A673 (cell line): ENCODE measurements at regions not wholly inside any gene's neighbourhood (a gene's known extent, or its start where the extent isn't known, plus 50 kb on each side); places are given as distances from the start of the nearest gene placed in this dataset.

Source experiments
- BruUV-seq: library from RNA; stranded (reverse); fragments of 400-500 nt; replicated peaks from 2 replicates; lab custom pipeline; 2021; lab: Mats Ljungman, UMichigan
- CTCF ChIA-PET: fragments of 300-600 bp; sonication (Branson Sonifier 250); formaldehyde crosslinking; loops from one replicate; lab custom pipeline; 2022; ENCODE audit warnings: antibody characterized with exemption; lab: Charles Lee
- POLR2A ChIA-PET: fragments of 300-600 bp; sonication (Branson Sonifier 250); formaldehyde crosslinking; loops from one replicate; lab custom pipeline; 2022; ENCODE audit warnings: antibody characterized with exemption; ENCODE audit not compliant: low non-redundant PET; lab: Charles Lee
- DNase-seq: peaks from one replicate; pipeline ENCODE4 v3.0.0-alpha.2; 2015; ENCODE audit warnings: low spot score
- H3K27ac ChIP-seq: fragments of 200-600 bp; sonication (generic); 2 replicates; pipeline ENCODE4 v1.5.1; 2016; ENCODE audit warnings: mixed run types, low read depth, mild to moderate bottlenecking, mixed read lengths, antibody characterized with exemption, low read length; ENCODE audit not compliant: poor library complexity, severe bottlenecking
- H3K27me3 ChIP-seq: fragments of 200-600 bp; sonication (generic); replicated peaks from 2 replicates; pipeline ENCODE4 v1.6.1; 2017; ENCODE audit warnings: mixed run types, low read depth, mild to moderate bottlenecking, mixed read lengths, antibody characterized with exemption, low read length; ENCODE audit not compliant: insufficient read depth, poor library complexity
- H3K36me3 ChIP-seq: fragments of 200-600 bp; sonication (generic); 2 replicates; pipeline ENCODE4 v1.6.1; 2016; ENCODE audit warnings: mixed run types, mild to moderate bottlenecking, mixed read lengths, antibody characterized with exemption, low read length; ENCODE audit not compliant: insufficient read depth, poor library complexity, severe bottlenecking
- H3K4me1 ChIP-seq: fragments of 200-600 bp; sonication (generic); 2 replicates; pipeline ENCODE4 v1.6.1; 2017; ENCODE audit warnings: mixed run types, mild to moderate bottlenecking, mixed read lengths, antibody characterized with exemption, low read length; ENCODE audit not compliant: insufficient read depth, poor library complexity, severe bottlenecking
- H3K4me3 ChIP-seq: fragments of 200-600 bp; sonication (generic); 2 replicates; pipeline ENCODE4 v1.5.1; 2016; ENCODE audit warnings: low read depth, mixed run types, mild to moderate bottlenecking, mixed read lengths, low read length; ENCODE audit not compliant: poor library complexity, severe bottlenecking
- H3K9me3 ChIP-seq: fragments of 200-600 bp; sonication (generic); 2 replicates; pipeline ENCODE4 v1.6.1; 2016; ENCODE audit warnings: mixed run types, low read depth, mild to moderate bottlenecking, mixed read lengths, antibody characterized with exemption, low read length; ENCODE audit not compliant: poor library complexity, severe bottlenecking
- CTCF ChIP-seq: fragments of 300-800, 200-600 bp; sonication (generic); conservative IDR thresholded peaks from 2 replicates; pipeline ENCODE4 v1.5.1; 2017; ENCODE audit warnings: low read depth, mild to moderate bottlenecking, antibody characterized with exemption, low read length, moderate library complexity, mixed read lengths
- EZH2 ChIP-seq: fragments of 200-600 bp; sonication (generic); IDR thresholded peaks from 2 replicates; pipeline ENCODE4 v1.6.1; 2017; ENCODE audit warnings: borderline replicate concordance, low read depth, mild to moderate bottlenecking, mixed read lengths, antibody characterized with exemption, low read length; ENCODE audit not compliant: poor library complexity, severe bottlenecking
- intact Hi-C: fragments of 100-400 bp; cut with micrococcal nuclease; formaldehyde crosslinking; loops from one replicate; pipeline ENCODE4 v1.10.0; 2022; ENCODE audit not compliant: unreplicated experiment

DNA sequence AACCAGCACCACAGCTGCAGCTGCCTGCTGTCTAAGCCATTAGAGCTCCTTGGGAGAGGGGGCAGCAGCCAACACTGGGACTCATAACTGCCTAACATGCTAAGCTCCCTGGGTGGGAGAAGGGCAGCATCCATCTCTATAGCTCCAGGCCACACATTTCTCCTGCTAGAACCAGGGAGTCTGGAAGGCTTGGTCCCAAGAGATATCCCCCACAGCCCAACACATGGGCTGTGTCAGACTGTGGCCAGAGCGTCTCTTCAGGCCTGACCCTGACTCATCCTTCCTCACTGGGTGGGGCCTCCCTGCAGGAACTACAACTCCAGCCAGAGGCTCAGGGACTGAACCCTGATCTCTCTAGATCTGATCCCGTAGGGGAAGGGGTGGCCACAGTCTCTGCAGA, 411.1 kb downstream of the HDGFL1 start:
- Histone ChIP-seq H3K27me3 (no peaks in the 10 kb centered on the region), H3K4me1 (no peaks in the 10 kb centered on the region), H3K4me3 (no peak overlapping the region), H3K27ac (no peak overlapping the region), H3K36me3 (no peaks in the 10 kb centered on the region), H3K9me3 (no peaks in the 10 kb centered on the region)
- BruUV-seq = no TSS peak
- no peak for DNase-seq
- ChIA-PET POLR2A (no interaction called here), CTCF (no interaction called here)
- intact Hi-C loops = no loop called here
- no peak for TF ChIP-seq EZH2
- no peak for TF ChIP-seq CTCF

- DNase-seq = no peak
- CTCF ChIA-PET = no interaction called here
- BruUV-seq = no TSS peak
- POLR2A ChIA-PET = no interaction called here
- H3K4me1 ChIP-seq = no peaks in the 10 kb centered on the region
- no peaks in the 10 kb centered on the region for H3K9me3 ChIP-seq
- H3K4me3 ChIP-seq = no peak overlapping the region
- H3K27me3 ChIP-seq = no peaks in the 10 kb centered on the region
- no peak overlapping the region for H3K27ac ChIP-seq
- intact Hi-C loops = no loop called here
- TF ChIP-seq CTCF (no peak), EZH2 (no peak)
- H3K36me3 ChIP-seq = no peaks in the 10 kb centered on the region
Measured at GRCh38 chr6:23002044-23002619, 432.8 kb downstream of the HDGFL1 start.

- H3K4me3 ChIP-seq = no peak overlapping the region
- no peaks in the 10 kb centered on the region for H3K9me3 ChIP-seq
- H3K36me3 ChIP-seq = no peaks in the 10 kb centered on the region
- CTCF ChIA-PET = no interaction called here
- no peaks in the 10 kb centered on the region for H3K27me3 ChIP-seq
- H3K27ac ChIP-seq = no peak overlapping the region
- BruUV-seq = no TSS peak
- peak; percentile 10 for DNase-seq
- TF ChIP-seq EZH2 (no peak), CTCF (no peak)
- POLR2A ChIA-PET = no interaction called here
- H3K4me1 ChIP-seq = no peaks in the 10 kb centered on the region
- intact Hi-C loops = no loop called here
Measured at GRCh38 chr6:23003671-23004467, 434.5 kb downstream of the HDGFL1 start.
